ENCODE measurements at regions not wholly inside any gene's neighbourhood (a gene's known extent, or its start where the extent isn't known, plus 50 kb on each side); places are given as distances from the start of the nearest gene placed in this dataset.

DNA sequence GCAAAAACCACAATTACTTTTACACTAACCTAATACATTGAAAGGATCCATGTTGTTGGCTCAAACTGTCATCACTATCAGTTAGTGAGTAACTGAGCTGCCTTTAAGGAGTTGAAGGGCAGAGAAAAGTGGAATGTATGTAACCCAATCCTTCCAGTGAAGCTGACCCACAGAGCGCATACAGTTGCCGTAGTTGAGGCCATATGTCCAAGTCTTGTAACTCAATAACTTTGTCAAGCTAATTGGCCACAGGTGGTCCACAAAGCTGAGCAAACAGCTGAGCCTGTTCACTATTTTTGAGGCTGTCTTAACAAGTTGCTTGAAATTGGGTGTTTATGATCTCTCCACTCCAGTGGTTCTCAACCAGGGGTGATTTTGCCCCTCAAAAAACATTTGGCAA lies 169.0 kb upstream of the SLC24A5 start:
- no peak overlapping the region for H3K9ac ChIP-seq (ENCODE audit: low read depth, low read length)
- H2AFZ ChIP-seq (ENCODE audit: low read depth, low read length), result no peak overlapping the region
- DNase-seq (no peak), ATAC-seq (ENCODE audit: insufficient read depth, low read depth) (no peak)
- H3K4me2 ChIP-seq (ENCODE audit: insufficient read depth, low read length), result no peak overlapping the region
- no peak overlapping the region for H3K4me3 ChIP-seq (ENCODE audit: low read depth in 1 of 2, low read length in 2 of 2)
- no peaks in the 10 kb centered on the region for H3K79me2 ChIP-seq (ENCODE audit: insufficient read depth, low read length)
- H4K20me1 ChIP-seq (ENCODE audit: insufficient read depth, low read length), result no peaks in the 10 kb centered on the region
- no peaks in the 10 kb centered on the region for H3K27me3 ChIP-seq (ENCODE audit: insufficient read depth, low read length, poor library complexity)
- H3K27ac ChIP-seq (ENCODE audit: low read length), result no peak overlapping the region
- no peaks in the 10 kb centered on the region for H3K9me3 ChIP-seq (ENCODE audit: insufficient read depth, low read length, severe bottlenecking)
- no peaks in the 10 kb centered on the region for H3K4me1 ChIP-seq (ENCODE audit: insufficient read depth, low read length)
- H3K36me3 ChIP-seq (ENCODE audit: insufficient read depth, low read length), result no peaks in the 10 kb centered on the region
- TF ChIP-seq EZH2 (IDR thresholded peaks at IDR 0.05; ENCODE audit: borderline replicate concordance, low read depth, low read length, severe bottlenecking), result no peak
- TF ChIP-seq, protein P1, sequence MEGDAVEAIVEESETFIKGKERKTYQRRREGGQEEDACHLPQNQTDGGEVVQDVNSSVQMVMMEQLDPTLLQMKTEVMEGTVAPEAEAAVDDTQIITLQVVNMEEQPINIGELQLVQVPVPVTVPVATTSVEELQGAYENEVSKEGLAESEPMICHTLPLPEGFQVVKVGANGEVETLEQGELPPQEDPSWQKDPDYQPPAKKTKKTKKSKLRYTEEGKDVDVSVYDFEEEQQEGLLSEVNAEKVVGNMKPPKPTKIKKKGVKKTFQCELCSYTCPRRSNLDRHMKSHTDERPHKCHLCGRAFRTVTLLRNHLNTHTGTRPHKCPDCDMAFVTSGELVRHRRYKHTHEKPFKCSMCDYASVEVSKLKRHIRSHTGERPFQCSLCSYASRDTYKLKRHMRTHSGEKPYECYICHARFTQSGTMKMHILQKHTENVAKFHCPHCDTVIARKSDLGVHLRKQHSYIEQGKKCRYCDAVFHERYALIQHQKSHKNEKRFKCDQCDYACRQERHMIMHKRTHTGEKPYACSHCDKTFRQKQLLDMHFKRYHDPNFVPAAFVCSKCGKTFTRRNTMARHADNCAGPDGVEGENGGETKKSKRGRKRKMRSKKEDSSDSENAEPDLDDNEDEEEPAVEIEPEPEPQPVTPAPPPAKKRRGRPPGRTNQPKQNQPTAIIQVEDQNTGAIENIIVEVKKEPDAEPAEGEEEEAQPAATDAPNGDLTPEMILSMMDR (IDR thresholded peaks at IDR 0.05; ENCODE audit: borderline replicate concordance, extremely low read depth, low read length, poor library complexity, severe bottlenecking), result no peak

DNA sequence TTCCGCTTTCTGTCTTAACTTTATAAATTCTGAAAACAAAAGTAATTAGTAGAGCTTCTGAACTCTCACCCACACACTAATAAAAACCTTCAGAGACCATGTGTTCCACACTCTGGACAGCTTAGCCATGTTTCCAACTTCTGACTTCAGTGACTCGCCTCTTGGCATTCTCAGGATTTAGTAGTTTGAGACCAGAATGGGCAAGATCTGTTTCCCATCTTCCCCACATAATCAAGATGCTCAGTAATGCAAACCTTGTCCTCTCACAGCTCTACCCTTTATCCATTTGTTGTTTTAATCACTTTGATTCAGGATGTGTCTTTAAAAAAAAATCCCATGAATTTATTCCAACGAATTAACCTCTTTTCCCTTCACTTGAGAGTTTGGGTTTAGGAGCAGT lies 166.6 kb upstream of the SLC24A5 start:
- no peak overlapping the region for H3K4me2 ChIP-seq (ENCODE audit: insufficient read depth, low read length)
- H3K9me3 ChIP-seq (ENCODE audit: insufficient read depth, low read length, severe bottlenecking), result no peaks in the 10 kb centered on the region
- H3K36me3 ChIP-seq (ENCODE audit: insufficient read depth, low read length), result no peaks in the 10 kb centered on the region
- no peak for ATAC-seq (ENCODE audit: insufficient read depth, low read depth)
- H4K20me1 ChIP-seq (ENCODE audit: insufficient read depth, low read length), result no peaks in the 10 kb centered on the region
- no peak for DNase-seq
- no peak overlapping the region for H3K9ac ChIP-seq (ENCODE audit: low read depth, low read length)
- H2AFZ ChIP-seq (ENCODE audit: low read depth, low read length), result no peak overlapping the region
- no peaks in the 10 kb centered on the region for H3K4me1 ChIP-seq (ENCODE audit: insufficient read depth, low read length)
- TF ChIP-seq EZH2 (IDR thresholded peaks at IDR 0.05; ENCODE audit: borderline replicate concordance, low read depth, low read length, severe bottlenecking), result no peak
- TF ChIP-seq, protein P1 (IDR thresholded peaks at IDR 0.05; ENCODE audit: borderline replicate concordance, extremely low read depth, low read length, poor library complexity, severe bottlenecking), result no peak
- H3K79me2 ChIP-seq (ENCODE audit: insufficient read depth, low read length), result no peaks in the 10 kb centered on the region
- H3K27ac ChIP-seq (ENCODE audit: low read length), result no peak overlapping the region
- H3K4me3 ChIP-seq (ENCODE audit: low read depth in 1 of 2, low read length in 2 of 2), result no peak overlapping the region
- H3K27me3 ChIP-seq (ENCODE audit: insufficient read depth, low read length, poor library complexity), result no peaks in the 10 kb centered on the region

DNA sequence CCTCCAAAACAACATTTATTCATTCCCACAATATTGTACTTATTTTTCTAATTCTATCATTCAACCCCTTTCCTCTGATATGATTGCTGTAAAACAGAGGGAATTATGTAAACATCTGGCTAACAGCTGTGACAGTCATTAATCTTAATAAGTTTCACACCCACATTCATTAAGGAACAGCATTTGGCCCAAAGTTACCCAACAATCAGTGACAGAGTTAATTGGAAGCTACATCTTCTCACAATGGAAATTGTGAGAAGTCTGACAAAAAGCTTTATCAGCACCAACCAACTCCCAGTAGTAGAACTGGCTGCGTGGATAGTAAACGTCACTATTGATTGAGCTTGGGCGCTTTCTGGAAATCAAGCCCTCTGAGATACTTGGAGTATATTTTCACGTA lies 165.8 kb upstream of the SLC24A5 start:
- no peak for DNase-seq
- Histone ChIP-seq H3K9ac (ENCODE audit: low read depth, low read length) (no peak overlapping the region), H2AFZ (ENCODE audit: low read depth, low read length) (no peak overlapping the region), H3K4me1 (ENCODE audit: insufficient read depth, low read length) (no peaks in the 10 kb centered on the region), H3K9me3 (ENCODE audit: insufficient read depth, low read length, severe bottlenecking) (no peaks in the 10 kb centered on the region), H3K4me3 (ENCODE audit: low read depth in 1 of 2, low read length in 2 of 2) (no peak overlapping the region), H3K4me2 (ENCODE audit: insufficient read depth, low read length) (no peak overlapping the region), H3K27me3 (ENCODE audit: insufficient read depth, low read length, poor library complexity) (no peaks in the 10 kb centered on the region), H3K36me3 (ENCODE audit: insufficient read depth, low read length) (no peaks in the 10 kb centered on the region), H4K20me1 (ENCODE audit: insufficient read depth, low read length) (no peaks in the 10 kb centered on the region), H3K27ac (ENCODE audit: low read length) (no peak overlapping the region), H3K79me2 (ENCODE audit: insufficient read depth, low read length) (no peaks in the 10 kb centered on the region)
- ATAC-seq (ENCODE audit: insufficient read depth, low read depth), result no peak
- no peak for TF ChIP-seq EZH2 (IDR thresholded peaks at IDR 0.05; ENCODE audit: borderline replicate concordance, low read depth, low read length, severe bottlenecking)
- TF ChIP-seq, protein P1 (IDR thresholded peaks at IDR 0.05; ENCODE audit: borderline replicate concordance, extremely low read depth, low read length, poor library complexity, severe bottlenecking), result no peak

Measured in DND-41 (cell line).